COLO668 (cell line): ENCODE measurements at regions not wholly inside any gene's neighbourhood (a gene's known extent, or its start where the extent isn't known, plus 50 kb on each side); places are given as distances from the start of the nearest gene placed in this dataset.
"Not testable (repeated sequence)": the region's sequence is repeated elsewhere in the genome, so short reads cannot be mapped to it uniquely, and the experiment has no call there.

ENCODE experiments used
- DNase-seq: peaks from one replicate; lab custom pipeline; 2025; ENCODE audit not compliant: unreplicated experiment; lab: John Stamatoyannopoulos, UW

DNA sequence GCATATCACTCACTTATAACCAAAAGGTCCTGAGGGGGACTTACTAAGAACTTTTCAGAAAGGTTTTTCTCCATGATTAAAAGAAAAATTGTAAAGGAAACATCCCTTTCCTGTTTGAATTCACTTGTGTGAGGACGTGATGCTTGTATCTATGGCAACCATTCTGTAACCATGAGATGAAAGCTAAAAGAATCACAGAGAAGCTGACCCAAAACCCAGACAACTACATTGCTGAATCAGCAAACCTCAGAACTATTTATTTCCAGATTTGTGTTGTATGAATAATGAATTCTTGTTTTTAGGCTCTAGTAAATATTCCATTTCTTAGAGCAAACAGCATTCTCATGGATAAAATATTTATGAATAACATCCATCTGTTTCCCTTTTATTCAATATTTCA, 91.2 kb downstream of the RCHY1 start:
- DNase-seq = no peak

DNA sequence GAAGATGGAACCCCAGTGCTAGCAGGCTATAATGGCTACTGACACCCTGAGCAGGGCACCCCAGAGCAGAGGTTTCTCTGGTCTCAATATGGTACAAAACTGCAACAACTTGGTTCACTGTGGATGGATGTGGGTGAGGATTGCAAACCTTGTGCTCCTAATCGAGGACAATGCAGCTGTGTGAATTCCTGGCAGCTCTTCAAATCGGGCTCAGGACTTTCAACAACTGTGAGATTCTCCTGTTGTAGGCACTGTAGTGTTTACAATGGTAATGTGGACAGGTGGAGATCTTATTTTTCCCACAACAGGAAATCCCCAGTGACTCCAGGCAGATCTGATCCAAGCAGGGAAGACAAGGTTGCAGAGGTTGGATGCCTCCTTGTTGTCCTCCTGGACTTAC, 101.5 kb downstream of the RCHY1 start:
- DNase-seq = no peak

DNA sequence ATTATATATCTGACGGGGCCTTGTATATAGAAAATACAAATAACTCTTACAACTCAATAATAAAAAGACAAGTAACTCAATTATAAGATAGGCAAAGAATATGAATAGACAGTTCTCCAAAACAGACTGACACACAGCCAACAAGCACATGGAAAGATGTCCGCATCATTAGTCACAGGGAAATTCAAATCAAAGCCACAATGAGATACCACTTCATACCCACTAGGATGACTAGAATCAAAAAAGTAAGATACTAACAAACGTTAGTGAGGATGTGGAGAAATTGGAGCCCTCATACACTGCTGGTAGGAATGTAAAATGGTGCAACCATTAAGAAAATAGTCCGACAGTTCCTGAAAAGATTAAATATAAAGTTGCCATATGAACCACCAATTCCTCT, 115.7 kb downstream of the RCHY1 start:
- no peak for DNase-seq

GRCh38 chr4:75391489-75392166, 122.6 kb downstream of the RCHY1 start:
- no peak for DNase-seq

- DNase-seq = not testable (repeated sequence)
These were observed 127.8 kb downstream of the RCHY1 start for GRCh38 chr4:75386426-75386825.

- no peak for DNase-seq
These were observed 129.1 kb downstream of the RCHY1 start for GRCh38 chr4:75385106-75385505.

- DNase-seq = no peak
These were observed 137.7 kb downstream of the RCHY1 start for GRCh38 chr4:75376543-75376942.

DNA sequence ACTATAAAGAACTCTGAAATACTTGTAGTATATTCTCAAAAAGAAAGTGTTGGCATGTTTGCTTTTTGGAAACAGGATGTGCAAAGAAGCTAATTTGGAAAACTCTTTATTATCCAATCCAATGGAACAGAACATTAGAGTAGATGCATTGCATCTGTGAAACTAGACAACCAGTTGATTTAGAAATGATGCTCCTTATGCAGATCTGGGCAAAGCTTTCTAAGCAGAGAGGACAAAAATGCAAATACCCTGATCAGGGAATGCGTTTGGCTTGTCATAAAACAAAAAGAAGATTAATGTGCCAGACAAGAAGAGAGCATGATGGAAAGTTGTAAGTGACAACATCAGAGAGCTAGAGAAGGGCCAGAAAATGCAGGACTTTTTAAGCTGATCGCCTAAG, 142.3 kb downstream of the RCHY1 start:
- no peak for DNase-seq

DNA sequence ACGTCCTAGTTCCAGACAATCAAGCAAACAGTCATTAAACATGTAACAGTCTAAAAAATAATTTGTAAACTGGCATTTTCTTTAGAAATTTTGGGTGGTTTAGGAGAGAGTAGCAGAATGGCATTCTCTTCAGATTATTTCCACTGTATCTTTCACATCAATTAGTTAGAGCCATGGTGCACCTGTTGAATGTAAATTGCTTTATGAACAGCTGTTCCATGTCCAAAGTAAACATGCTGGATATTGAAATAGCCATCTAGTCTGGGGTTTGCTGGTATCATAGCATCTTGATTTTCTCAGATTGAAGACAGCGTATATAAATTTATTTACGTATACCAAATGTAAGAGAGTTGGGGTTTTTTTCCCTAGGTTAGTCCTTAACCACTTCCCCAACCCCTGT, 143.6 kb downstream of the RCHY1 start:
- no peak for DNase-seq

DNA sequence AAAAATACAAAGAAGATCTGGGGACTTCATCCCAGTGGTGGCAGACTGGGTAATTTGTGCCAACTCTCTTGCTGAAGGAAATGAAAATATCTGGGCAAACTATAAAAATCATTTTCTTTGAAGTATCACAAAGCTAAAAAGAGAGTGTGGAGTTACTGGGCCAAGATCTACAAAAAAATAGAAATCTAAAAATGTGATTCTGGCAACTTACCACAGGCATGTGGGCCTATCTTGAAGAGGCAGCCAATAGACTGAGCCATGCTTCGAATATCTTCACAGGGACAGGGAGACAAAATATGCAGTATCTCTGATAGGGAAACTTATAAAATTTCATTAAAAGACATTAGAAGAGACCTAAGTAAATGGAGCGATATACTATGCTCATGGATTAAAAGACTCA, 168.8 kb downstream of the RCHY1 start:
- DNase-seq = no peak

DNA sequence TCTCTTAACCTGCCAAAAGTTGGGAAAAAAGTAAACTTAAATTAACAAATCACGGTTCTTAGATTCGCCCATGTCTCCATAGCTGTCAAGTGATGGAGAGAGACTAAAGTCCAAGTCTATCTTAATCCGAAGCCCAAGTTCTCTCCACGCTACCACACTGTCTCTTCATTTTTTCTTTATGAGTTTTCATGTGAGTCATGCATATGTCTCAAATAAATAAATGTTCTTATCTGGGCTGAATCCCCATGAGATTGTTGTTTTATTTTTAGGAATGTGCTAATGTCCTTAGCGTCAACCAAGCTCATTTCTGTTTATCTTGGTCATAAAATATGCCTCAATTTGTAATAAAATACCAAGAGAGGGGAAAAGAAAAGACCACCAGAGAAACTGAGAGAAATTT, 169.3 kb downstream of the RCHY1 start:
- no peak for DNase-seq

- DNase-seq = no peak
These were observed 170.9 kb downstream of the RCHY1 start for GRCh38 chr4:75343333-75343732.

- no peak for DNase-seq
These were observed 173.6 kb downstream of the RCHY1 start for GRCh38 chr4:75340561-75340960.

- DNase-seq = no peak
These were observed 175.8 kb downstream of the RCHY1 start for GRCh38 chr4:75338352-75338880.

DNA sequence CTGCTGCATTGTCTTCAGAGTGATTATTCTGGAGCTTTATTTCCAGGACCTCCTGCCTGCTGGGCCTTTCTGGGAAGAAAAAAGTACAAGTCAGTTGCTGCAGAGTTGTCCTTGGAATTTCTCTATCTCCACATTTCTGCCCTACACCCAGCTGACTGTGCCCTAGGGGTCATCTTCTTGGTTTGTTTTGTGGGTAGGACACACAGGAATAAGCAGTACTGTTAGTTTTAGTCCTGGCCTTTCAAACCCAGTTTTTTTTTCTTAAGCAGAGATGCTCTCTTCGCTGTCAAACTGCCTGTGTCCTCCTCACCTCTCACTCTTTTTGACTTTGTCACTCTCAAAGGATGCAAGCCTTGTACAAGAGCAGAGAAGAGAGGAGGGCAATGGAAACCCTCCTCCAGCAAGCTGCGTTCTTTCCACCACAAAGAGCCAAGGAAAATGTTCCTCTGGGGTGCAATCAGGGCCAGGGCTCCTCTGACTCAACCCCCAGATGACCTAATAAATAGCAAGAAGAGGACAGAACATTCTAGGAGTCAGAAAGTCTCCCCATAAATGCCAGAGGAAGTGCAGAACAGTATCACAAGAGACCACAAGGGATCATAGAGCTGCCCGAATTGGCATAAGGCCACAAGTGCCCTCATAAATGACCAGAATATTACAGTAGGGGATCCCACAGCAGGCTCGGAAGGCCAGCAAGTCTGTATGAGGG, 186.2 kb downstream of the RCHY1 start:
- no peak for DNase-seq

DNA sequence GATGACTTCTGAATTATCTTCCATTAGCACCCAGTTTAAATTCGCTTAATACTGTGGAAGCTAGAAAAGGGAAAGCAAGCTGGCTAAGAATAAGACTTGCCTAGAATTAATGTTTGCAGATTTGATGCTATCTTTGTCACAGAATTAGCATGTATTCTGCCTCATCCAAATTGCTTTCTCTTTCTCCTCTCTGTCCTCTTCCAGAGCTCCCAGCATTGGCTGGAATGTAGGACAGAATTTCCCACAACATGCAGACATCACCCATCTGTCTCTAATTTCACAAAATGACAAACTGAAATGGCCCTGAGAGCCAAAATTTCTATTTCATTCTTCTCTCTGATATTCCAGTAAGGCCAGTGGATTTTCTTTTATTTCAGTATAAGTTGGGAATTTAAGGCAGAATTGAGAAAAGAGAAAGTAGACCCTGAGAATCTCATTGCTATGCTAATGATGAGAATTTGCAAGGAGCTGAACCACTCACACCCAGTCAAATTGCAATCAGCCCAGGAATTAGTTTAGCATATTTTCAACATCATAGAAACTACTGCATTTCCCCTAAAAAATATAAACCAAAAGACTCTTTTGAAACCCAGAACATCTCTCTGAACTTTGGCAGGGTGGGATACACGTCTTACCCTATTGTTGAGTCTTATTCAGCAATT, 188.8 kb downstream of the RCHY1 start:
- DNase-seq = no peak

- no peak for DNase-seq
These were observed 192.7 kb downstream of the RCHY1 start for GRCh38 chr4:75321484-75321883.

- DNase-seq = not testable (repeated sequence)
These were observed 196.6 kb downstream of the RCHY1 start for GRCh38 chr4:75317641-75318040.

DNA sequence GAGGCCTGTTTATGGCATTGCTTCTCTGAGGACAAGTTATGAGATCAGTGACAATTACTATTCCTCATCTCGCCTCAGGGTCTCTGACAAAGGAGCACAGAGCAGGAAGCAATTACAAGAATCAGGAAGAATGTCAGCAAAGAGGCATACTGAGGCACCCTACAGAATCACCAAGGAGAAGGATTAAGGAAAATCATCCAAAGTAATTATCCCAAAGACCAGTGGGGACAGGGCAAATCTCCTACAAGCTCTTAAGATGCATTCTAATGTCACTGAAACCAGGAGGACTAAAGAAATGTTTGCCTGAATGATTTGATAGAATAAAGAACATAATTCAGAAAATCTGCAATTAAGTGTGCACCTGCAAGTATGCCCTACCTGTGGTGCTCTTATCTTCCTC, 206.2 kb downstream of the RCHY1 start:
- DNase-seq = no peak

GRCh38 chr4:75306506-75306905, 207.7 kb downstream of the RCHY1 start:
- no peak for DNase-seq

GRCh38 chr4:75302648-75303047, 211.6 kb downstream of the RCHY1 start:
- DNase-seq = no peak
